ENCODE measurements at regions not wholly inside any gene's neighbourhood (a gene's known extent, or its start where the extent isn't known, plus 50 kb on each side); places are given as distances from the start of the nearest gene placed in this dataset.

- Histone ChIP-seq H3K27ac (ENCODE audit: low read depth, low read length) (no peak overlapping the region), H3K27me3 (ENCODE audit: control insufficient read depth, insufficient read depth, low read length) (no peaks in the 10 kb centered on the region), H3K4me3 (ENCODE audit: low read depth, low read length) (no peak overlapping the region), H3K9me3 (ENCODE audit: control insufficient read depth, insufficient read depth, low read length) (no peaks in the 10 kb centered on the region)
- DNase-seq (ENCODE audit: low read depth, low spot score): no peak
- POLR2A ChIA-PET: no interaction called here
- no peak for TF ChIP-seq CTCF (IDR thresholded peaks at IDR 0.05; ENCODE audit: low read depth, low read length)
- CTCF ChIA-PET: no interaction called here
These were observed 71.4 kb upstream of the PARP11 start for GRCh38 chr12:3944620-3945019.

- Histone ChIP-seq H3K27me3 (ENCODE audit: control insufficient read depth, insufficient read depth, low read length) (no peaks in the 10 kb centered on the region), H3K9me3 (ENCODE audit: control insufficient read depth, insufficient read depth, low read length) (no peaks in the 10 kb centered on the region), H3K4me3 (ENCODE audit: low read depth, low read length) (no peak overlapping the region), H3K27ac (ENCODE audit: low read depth, low read length) (no peak overlapping the region)
- TF ChIP-seq CTCF (IDR thresholded peaks at IDR 0.05; ENCODE audit: low read depth, low read length): no peak
- no peak for DNase-seq (ENCODE audit: low read depth, low spot score)
- ChIA-PET POLR2A (no interaction called here), CTCF (no interaction called here)
These were observed 64.9 kb upstream of the PARP11 start for GRCh38 chr12:3938042-3938544.

GRCh38 chr12:3935078-3935477 is 61.9 kb upstream of the PARP11 start:
- POLR2A ChIA-PET: no interaction called here
- TF ChIP-seq CTCF (IDR thresholded peaks at IDR 0.05; ENCODE audit: low read depth, low read length): no peak
- no peaks in the 10 kb centered on the region for H3K9me3 ChIP-seq (ENCODE audit: control insufficient read depth, insufficient read depth, low read length)
- CTCF ChIA-PET: interaction anchor here (0.6 kb wide), 1 partner anchor 131 kb away, joined by 3 read pairs; no protein-coding TSS in a partner anchor
- no peak overlapping the region for H3K4me3 ChIP-seq (ENCODE audit: low read depth, low read length)
- no peak for DNase-seq (ENCODE audit: low read depth, low spot score)
- no peak overlapping the region for H3K27ac ChIP-seq (ENCODE audit: low read depth, low read length)
- no peaks in the 10 kb centered on the region for H3K27me3 ChIP-seq (ENCODE audit: control insufficient read depth, insufficient read depth, low read length)

GRCh38 chr12:3933819-3934192 is 60.6 kb upstream of the PARP11 start:
- ChIA-PET CTCF (no interaction called here), POLR2A (no interaction called here)
- no peaks in the 10 kb centered on the region for H3K27me3 ChIP-seq (ENCODE audit: control insufficient read depth, insufficient read depth, low read length)
- H3K9me3 ChIP-seq (ENCODE audit: control insufficient read depth, insufficient read depth, low read length): no peaks in the 10 kb centered on the region
- no peak for TF ChIP-seq CTCF (IDR thresholded peaks at IDR 0.05; ENCODE audit: low read depth, low read length)
- DNase-seq (ENCODE audit: low read depth, low spot score): no peak
- no peak overlapping the region for H3K4me3 ChIP-seq (ENCODE audit: low read depth, low read length)
- H3K27ac ChIP-seq (ENCODE audit: low read depth, low read length): no peak overlapping the region

GRCh38 chr12:3933074-3933818 is 60.0 kb upstream of the PARP11 start:
- Histone ChIP-seq H3K27me3 (ENCODE audit: control insufficient read depth, insufficient read depth, low read length) (no peaks in the 10 kb centered on the region), H3K9me3 (ENCODE audit: control insufficient read depth, insufficient read depth, low read length) (no peaks in the 10 kb centered on the region), H3K4me3 (ENCODE audit: low read depth, low read length) (no peak overlapping the region), H3K27ac (ENCODE audit: low read depth, low read length) (no peak overlapping the region)
- CTCF ChIA-PET: no interaction called here
- no peak for DNase-seq (ENCODE audit: low read depth, low spot score)
- TF ChIP-seq CTCF (IDR thresholded peaks at IDR 0.05; ENCODE audit: low read depth, low read length): no peak
- POLR2A ChIA-PET: no interaction called here

Data from AG04450 (cell line).